ENCODE measurements at regions not wholly inside any gene's neighbourhood (a gene's known extent, or its start where the extent isn't known, plus 50 kb on each side); places are given as distances from the start of the nearest gene placed in this dataset.

GRCh38 chr20:1828786-1829131 is 66.4 kb upstream of the SIRPA start:
- no peak for DNase-seq (ENCODE audit: low spot score)
- intact Hi-C loops (cut with micrococcal nuclease; ENCODE audit: unreplicated experiment): no loop called here
- no TSS peak for BruUV-seq (replicated peaks)
- Histone ChIP-seq H3K27me3 (replicated peaks; ENCODE audit: insufficient read depth, low read depth, low read length, poor library complexity) (no peaks in the 10 kb centered on the region), H3K36me3 (ENCODE audit: insufficient read depth, low read length, poor library complexity, severe bottlenecking) (no peaks in the 10 kb centered on the region), H3K4me3 (ENCODE audit: low read depth, low read length, poor library complexity, severe bottlenecking) (no peak overlapping the region), H3K9me3 (ENCODE audit: low read depth, low read length, poor library complexity, severe bottlenecking) (peaks cover under 1% of the 10 kb centered on the region), H3K27ac (ENCODE audit: low read depth, low read length, poor library complexity, severe bottlenecking) (no peak overlapping the region), H3K4me1 (ENCODE audit: insufficient read depth, low read length, poor library complexity, severe bottlenecking) (peaks cover 3% of the 10 kb centered on the region)
- ChIA-PET CTCF (no interaction called here), POLR2A (ENCODE audit: low non-redundant PET) (no interaction called here)
- TF ChIP-seq CTCF (conservative IDR thresholded peaks at IDR 0.05; ENCODE audit: low read depth, low read length) (no peak), EZH2 (IDR thresholded peaks at IDR 0.05; ENCODE audit: borderline replicate concordance, low read depth, low read length, poor library complexity, severe bottlenecking) (no peak)

GRCh38 chr20:1827974-1828785 is 67.0 kb upstream of the SIRPA start:
- H3K4me3 ChIP-seq (ENCODE audit: low read depth, low read length, poor library complexity, severe bottlenecking): no peak overlapping the region
- no TSS peak for BruUV-seq (replicated peaks)
- ChIA-PET POLR2A (ENCODE audit: low non-redundant PET) (no interaction called here), CTCF (no interaction called here)
- H3K4me1 ChIP-seq (ENCODE audit: insufficient read depth, low read length, poor library complexity, severe bottlenecking): peaks cover 3% of the 10 kb centered on the region
- H3K36me3 ChIP-seq (ENCODE audit: insufficient read depth, low read length, poor library complexity, severe bottlenecking): no peaks in the 10 kb centered on the region
- no peak overlapping the region for H3K27ac ChIP-seq (ENCODE audit: low read depth, low read length, poor library complexity, severe bottlenecking)
- H3K27me3 ChIP-seq (replicated peaks; ENCODE audit: insufficient read depth, low read depth, low read length, poor library complexity): no peaks in the 10 kb centered on the region
- no peak for DNase-seq (ENCODE audit: low spot score)
- peaks cover 6% of the 10 kb centered on the region for H3K9me3 ChIP-seq (ENCODE audit: low read depth, low read length, poor library complexity, severe bottlenecking)
- intact Hi-C loops (cut with micrococcal nuclease; ENCODE audit: unreplicated experiment): no loop called here
- TF ChIP-seq EZH2 (IDR thresholded peaks at IDR 0.05; ENCODE audit: borderline replicate concordance, low read depth, low read length, poor library complexity, severe bottlenecking) (no peak), CTCF (conservative IDR thresholded peaks at IDR 0.05; ENCODE audit: low read depth, low read length) (no peak)

DNA sequence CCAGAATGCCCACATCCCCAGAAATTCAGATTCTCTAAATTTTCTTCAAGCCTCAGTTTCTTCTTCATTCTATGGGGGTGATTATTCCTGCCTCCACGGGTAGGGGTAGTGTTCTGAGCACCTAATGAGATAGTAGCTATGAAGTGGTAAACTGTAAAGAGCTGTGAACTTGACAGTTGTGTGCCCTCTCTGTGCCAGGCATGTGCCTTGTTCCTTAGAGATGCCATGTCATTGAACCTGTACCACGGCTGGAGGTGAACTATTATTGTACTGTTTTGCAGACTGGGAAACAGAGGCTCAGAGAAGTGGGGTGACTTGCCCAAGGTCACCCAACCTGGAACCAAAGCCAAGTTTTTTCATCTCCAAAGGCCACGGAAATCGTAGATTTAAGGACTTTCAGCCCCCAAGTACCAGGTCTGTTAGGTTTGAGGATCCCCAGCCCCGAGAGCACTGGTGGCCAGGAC is 67.7 kb upstream of the SIRPA start:
- Histone ChIP-seq H3K27ac (ENCODE audit: low read depth, low read length, poor library complexity, severe bottlenecking) (no peak overlapping the region), H3K36me3 (ENCODE audit: insufficient read depth, low read length, poor library complexity, severe bottlenecking) (no peaks in the 10 kb centered on the region), H3K27me3 (replicated peaks; ENCODE audit: insufficient read depth, low read depth, low read length, poor library complexity) (no peaks in the 10 kb centered on the region), H3K9me3 (ENCODE audit: low read depth, low read length, poor library complexity, severe bottlenecking) (peaks cover 12% of the 10 kb centered on the region), H3K4me1 (ENCODE audit: insufficient read depth, low read length, poor library complexity, severe bottlenecking) (peaks cover 3% of the 10 kb centered on the region), H3K4me3 (ENCODE audit: low read depth, low read length, poor library complexity, severe bottlenecking) (no peak overlapping the region)
- no TSS peak for BruUV-seq (replicated peaks)
- TF ChIP-seq CTCF (conservative IDR thresholded peaks at IDR 0.05; ENCODE audit: low read depth, low read length): no peak
- no peak for TF ChIP-seq EZH2 (IDR thresholded peaks at IDR 0.05; ENCODE audit: borderline replicate concordance, low read depth, low read length, poor library complexity, severe bottlenecking)
- no peak for DNase-seq (ENCODE audit: low spot score)
- CTCF ChIA-PET: no interaction called here
- intact Hi-C loops (cut with micrococcal nuclease; ENCODE audit: unreplicated experiment): no loop called here
- POLR2A ChIA-PET (ENCODE audit: low non-redundant PET): no interaction called here
